CD4-positive, alpha-beta T cell (primary cell): ENCODE measurements at regions not wholly inside any gene's neighbourhood (a gene's known extent, or its start where the extent isn't known, plus 50 kb on each side); places are given as distances from the start of the nearest gene placed in this dataset.

Experiments used
- ATAC-seq: fragments of 200-7000 bp; cut with Tn5 transposase; one replicate; pipeline ENCODE4 v1.10.0; 2022; ENCODE audit warnings: mild to moderate bottlenecking; ENCODE audit not compliant: poor library complexity
- CTCF ChIA-PET: fragments of 350-600 bp; sonication (Branson Sonifier 250); formaldehyde crosslinking; loops from one replicate; lab custom pipeline; 2021; ENCODE audit warnings: antibody characterized with exemption, inconsistent platforms; lab: Charles Lee
- POLR2A ChIA-PET: fragments of 350-600 bp; sonication (Branson Sonifier 250); formaldehyde crosslinking; loops from one replicate; lab custom pipeline; 2021; ENCODE audit warnings: antibody characterized with exemption, inconsistent platforms; lab: Charles Lee
- DNase-seq, 14 experiments: peaks; one replicate each; pipeline ENCODE4 v3.0.0-alpha.2; 2013 to 2020; ENCODE audit warnings: mixed read lengths in 2 of 14
- H3K27ac ChIP-seq, 2 donors: one replicate each; pipeline versions ENCODE4 v1.5.1 to v1.7.0; 2013; ENCODE audit warnings: low read length in 2 of 2, low read depth in 1 of 2, mild to moderate bottlenecking in 1 of 2
- H3K27me3 ChIP-seq, 2 experiments: 1 replicate in 1 of 2; 2 replicates in 1 of 2; pipeline versions ENCODE4 v1.6.1 to v1.7.0; 2013; ENCODE audit warnings: low read length in 2 of 2, control low read depth in 1 of 2, mild to moderate bottlenecking in 1 of 2, moderate library complexity in 1 of 2; ENCODE audit not compliant: insufficient read depth in 2 of 2, control insufficient read depth in 1 of 2
- H3K36me3 ChIP-seq: one replicate; pipeline ENCODE4 v1.6.1; 2013; ENCODE audit warnings: low read length, control low read depth; ENCODE audit not compliant: insufficient read depth
- H3K4me1 ChIP-seq: one replicate; pipeline ENCODE4 v1.6.1; 2013; ENCODE audit warnings: low read length, control low read depth; ENCODE audit not compliant: insufficient read depth
- H3K4me3 ChIP-seq: one replicate; pipeline ENCODE4 v1.5.1; 2013; ENCODE audit warnings: mild to moderate bottlenecking, low read length, moderate library complexity
- H3K9me3 ChIP-seq, 2 experiments: 1 replicate in 1 of 2; 2 replicates in 1 of 2; pipeline versions ENCODE4 v1.6.1 to v1.7.0; 2013; ENCODE audit warnings: low read length in 2 of 2, mild to moderate bottlenecking in 2 of 2, control low read depth in 1 of 2, moderate library complexity in 1 of 2; ENCODE audit not compliant: control insufficient read depth in 1 of 2, insufficient read depth in 1 of 2
- H3K27ac Mint-ChIP-seq: one replicate; pipeline ENCODE4 v1.8.0; 2020; ENCODE audit warnings: mixed read lengths
- H3K27me3 Mint-ChIP-seq: one replicate; pipeline ENCODE4 v1.8.0; 2021; ENCODE audit warnings: mixed read lengths
- H3K36me3 Mint-ChIP-seq: one replicate; pipeline ENCODE4 v1.8.0; 2021; ENCODE audit warnings: low read depth, mixed read lengths
- H3K4me1 Mint-ChIP-seq: one replicate; pipeline ENCODE4 v1.8.0; 2021; ENCODE audit warnings: low read depth, mixed read lengths
- H3K4me3 Mint-ChIP-seq: one replicate; pipeline ENCODE4 v1.8.0; 2020; ENCODE audit warnings: mild to moderate bottlenecking, mixed read lengths
- H3K9me3 Mint-ChIP-seq: one replicate; pipeline ENCODE4 v1.8.0; 2020; ENCODE audit warnings: mixed read lengths
- CTCF ChIP-seq: fragments of 200-600 bp; IDR thresholded peaks from one replicate; pipeline ENCODE4 v1.8.0; 2022; ENCODE audit warnings: antibody characterized with exemption, mild to moderate bottlenecking
- intact Hi-C, 2 experiments: fragments of 100-400 bp; cut with DNase I in 1 of 2; cut with micrococcal nuclease in 1 of 2; formaldehyde crosslinking; loops; one replicate each; pipeline versions ENCODE4 v1.15.1 to v1.9.0; 2023 to 2025; cut with DNase I, micrococcal nuclease

GRCh38 chr21:18723171-18723570 lies 319.6 kb upstream of the TMPRSS15 start:
- TF ChIP-seq CTCF, result no peak
- intact Hi-C loops, result no loop called here
- Histone ChIP-seq H3K4me1 (no peaks in the 10 kb centered on the region), H3K9me3 (peaks cover 0 to 8% of the 10 kb centered on the region in 2 experiments), H3K27ac (no peak overlapping the region), H3K36me3 (no peaks in the 10 kb centered on the region), H3K4me3 (no peak overlapping the region), H3K27me3 (no peaks in the 10 kb centered on the region)
- no peaks in the 10 kb centered on the region for H3K27me3 Mint-ChIP-seq
- no peak overlapping the region for H3K27ac Mint-ChIP-seq
- no peaks in the 10 kb centered on the region for H3K36me3 Mint-ChIP-seq
- peaks cover 6% of the 10 kb centered on the region for H3K9me3 Mint-ChIP-seq
- no peak overlapping the region for H3K4me3 Mint-ChIP-seq
- no peaks in the 10 kb centered on the region for H3K4me1 Mint-ChIP-seq
- POLR2A ChIA-PET, result no interaction called here
- DNase-seq (no peak), ATAC-seq (no peak)
- CTCF ChIA-PET, result no interaction called here

GRCh38 chr21:18725653-18726052 lies 322.1 kb upstream of the TMPRSS15 start:
- Mint-ChIP-seq H3K27ac (no peak overlapping the region), H3K36me3 (no peaks in the 10 kb centered on the region), H3K9me3 (peaks cover 6% of the 10 kb centered on the region), H3K4me1 (no peaks in the 10 kb centered on the region), H3K4me3 (no peak overlapping the region), H3K27me3 (no peaks in the 10 kb centered on the region)
- no peaks in the 10 kb centered on the region for H3K36me3 ChIP-seq
- H3K27ac ChIP-seq, result no peak overlapping the region
- POLR2A ChIA-PET, result no interaction called here
- ATAC-seq, result no peak
- intact Hi-C loops, result no loop called here
- no peaks in the 10 kb centered on the region for H3K27me3 ChIP-seq
- no peak for TF ChIP-seq CTCF
- no peaks in the 10 kb centered on the region for H3K4me1 ChIP-seq
- peaks cover 0 to 8% of the 10 kb centered on the region in 2 experiments for H3K9me3 ChIP-seq
- CTCF ChIA-PET, result interaction anchor here (0.6 kb wide), 1 partner anchor 307 kb away, joined by 3 read pairs; no protein-coding TSS in a partner anchor
- H3K4me3 ChIP-seq, result no peak overlapping the region
- DNase-seq, result no peak

- H3K9me3 Mint-ChIP-seq, result peaks cover 2% of the 10 kb centered on the region
- no peak for DNase-seq
- no peaks in the 10 kb centered on the region for H3K36me3 Mint-ChIP-seq
- H3K27ac Mint-ChIP-seq, result no peak overlapping the region
- CTCF ChIA-PET, result no interaction called here
- no peak for TF ChIP-seq CTCF
- intact Hi-C loops, result no loop called here
- H3K4me3 Mint-ChIP-seq, result no peak overlapping the region
- Histone ChIP-seq H3K4me3 (no peak overlapping the region), H3K27me3 (no peaks in the 10 kb centered on the region), H3K4me1 (no peaks in the 10 kb centered on the region), H3K9me3 (no peaks in the 10 kb centered on the region), H3K36me3 (no peaks in the 10 kb centered on the region), H3K27ac (no peak overlapping the region)
- ATAC-seq, result no peak
- H3K4me1 Mint-ChIP-seq, result no peaks in the 10 kb centered on the region
- POLR2A ChIA-PET, result no interaction called here
- H3K27me3 Mint-ChIP-seq, result no peaks in the 10 kb centered on the region
These were observed 338.4 kb upstream of the TMPRSS15 start for GRCh38 chr21:18741954-18742353.
